ENCODE measurements at regions not wholly inside any gene's neighbourhood (a gene's known extent, or its start where the extent isn't known, plus 50 kb on each side); places are given as distances from the start of the nearest gene placed in this dataset.

DNA sequence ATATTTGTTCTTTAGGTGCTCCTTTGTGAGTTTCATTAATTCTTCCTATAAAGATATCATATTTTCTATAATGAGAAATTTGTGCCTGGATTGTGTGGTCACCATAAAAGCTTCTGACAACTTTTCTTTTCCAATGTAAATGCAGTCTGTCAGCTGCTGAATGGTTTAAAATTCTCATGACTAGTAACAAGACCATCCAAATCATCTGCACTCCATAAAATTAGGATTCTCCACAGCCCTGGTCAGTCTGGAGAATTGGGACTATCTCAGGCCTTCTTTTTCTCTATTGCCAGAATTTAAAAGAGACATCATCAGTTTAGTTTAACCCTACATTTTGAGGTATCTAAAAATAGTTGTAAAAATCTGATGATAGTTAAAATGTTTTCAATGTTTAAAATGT is 180.9 kb downstream of the DTWD1 start:
- ChIA-PET POLR2A (no interaction called here), CTCF (no interaction called here)
- no peak for TF ChIP-seq NFRKB (IDR thresholded peaks at IDR 0.05)
- TF ChIP-seq ARNT (IDR thresholded peaks at IDR 0.05), result no peak
- TF ChIP-seq BHLHE40 (IDR thresholded peaks at IDR 0.05; ENCODE audit: borderline replicate concordance), result no peak
- TF ChIP-seq ZNF384 (IDR thresholded peaks at IDR 0.05), result no peak
- no peak for TF ChIP-seq FOXA1 (IDR thresholded peaks at IDR 0.05)
- TF ChIP-seq FOXK2 (IDR thresholded peaks at IDR 0.05), result no peak
- no peak for TF ChIP-seq LEF1 (IDR thresholded peaks at IDR 0.05; ENCODE audit: borderline replicate concordance)
- TF ChIP-seq L3MBTL2 (conservative IDR thresholded peaks at IDR 0.05), result no peak
- no peak for TF ChIP-seq SP1 (IDR thresholded peaks at IDR 0.05)
- no peak for TF ChIP-seq ELF4 (IDR thresholded peaks at IDR 0.05)
- TF ChIP-seq SUZ12 (IDR thresholded peaks at IDR 0.05), result no peak
- TF ChIP-seq, protein P1, sequence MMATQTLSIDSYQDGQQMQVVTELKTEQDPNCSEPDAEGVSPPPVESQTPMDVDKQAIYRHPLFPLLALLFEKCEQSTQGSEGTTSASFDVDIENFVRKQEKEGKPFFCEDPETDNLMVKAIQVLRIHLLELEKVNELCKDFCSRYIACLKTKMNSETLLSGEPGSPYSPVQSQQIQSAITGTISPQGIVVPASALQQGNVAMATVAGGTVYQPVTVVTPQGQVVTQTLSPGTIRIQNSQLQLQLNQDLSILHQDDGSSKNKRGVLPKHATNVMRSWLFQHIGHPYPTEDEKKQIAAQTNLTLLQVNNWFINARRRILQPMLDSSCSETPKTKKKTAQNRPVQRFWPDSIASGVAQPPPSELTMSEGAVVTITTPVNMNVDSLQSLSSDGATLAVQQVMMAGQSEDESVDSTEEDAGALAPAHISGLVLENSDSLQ (IDR thresholded peaks at IDR 0.05), result no peak
- TF ChIP-seq CTBP1 (IDR thresholded peaks at IDR 0.05; ENCODE audit: borderline replicate concordance), result no peak
- no peak for TF ChIP-seq TARDBP (IDR thresholded peaks at IDR 0.05)
- no peak for TF ChIP-seq FOXM1 (IDR thresholded peaks at IDR 0.05; ENCODE audit: borderline replicate concordance)
- TF ChIP-seq HDGF (IDR thresholded peaks at IDR 0.05; ENCODE audit: borderline replicate concordance), result no peak
- no peak for DNase-seq (ENCODE audit: extremely low spot score)
